Endothelial cell of umbilical vein (primary cell): ENCODE measurements at regions not wholly inside any gene's neighbourhood (a gene's known extent, or its start where the extent isn't known, plus 50 kb on each side); places are given as distances from the start of the nearest gene placed in this dataset.

Experiments
- BruUV-seq: library from RNA; stranded (reverse); fragments of 400-500 nt; replicated peaks from 2 replicates; lab custom pipeline; 2021; lab: Mats Ljungman, UMichigan
- CTCF ChIA-PET: fragments of 300-600, 350-600 bp; sonication (Branson Sonifier 250); formaldehyde crosslinking; loops from one replicate; lab custom pipeline; 2021; ENCODE audit warnings: antibody characterized with exemption, inconsistent platforms; lab: Charles Lee
- POLR2A ChIA-PET: fragments of 300-600, 350-600 bp; sonication (Branson Sonifier 250); formaldehyde crosslinking; loops from one replicate; lab custom pipeline; 2021; ENCODE audit warnings: antibody characterized with exemption, inconsistent platforms; lab: Charles Lee
- DNase-seq: peaks from one replicate; pipeline ENCODE4 v3.0.0-alpha.2; 2011; ENCODE audit warnings: low read depth, low spot score
- FAIRE-seq: peaks from 2 replicates; lab custom pipeline; 2011; peaks lifted over from hg19 to GRCh38; lab: Jason Lieb, UNC
- H2AFZ ChIP-seq: 2 replicates; pipeline ENCODE4 v1.6.0; 2012; ENCODE audit warnings: low read depth, low read length, control low read depth, inconsistent platforms
- H3K27ac ChIP-seq: 2 replicates; pipeline ENCODE4 v1.5.1; 2011; ENCODE audit warnings: low read depth, mild to moderate bottlenecking, control low read depth, low read length, moderate library complexity; ENCODE audit not compliant: insufficient read depth
- H3K27me3 ChIP-seq, 2 experiments: 2 replicates each; pipeline versions ENCODE4 v1.6.0 to v1.6.1; 2011; ENCODE audit warnings: low read length in 2 of 2, mixed read lengths in 1 of 2; ENCODE audit not compliant: control insufficient read depth in 2 of 2, insufficient read depth in 2 of 2
- H3K36me3 ChIP-seq, 2 experiments: 2 replicates in 1 of 2; 3 replicates in 1 of 2; pipeline ENCODE4 v1.5.1; 2011; ENCODE audit warnings: low read length in 2 of 2, mild to moderate bottlenecking in 1 of 2, moderate library complexity in 1 of 2; ENCODE audit not compliant: control insufficient read depth in 2 of 2, insufficient read depth in 2 of 2; ENCODE audit errors: extremely low read depth in 1 of 2
- H3K4me1 ChIP-seq: 3 replicates; pipeline ENCODE4 v1.5.1; 2011; ENCODE audit warnings: mild to moderate bottlenecking, low read length; ENCODE audit not compliant: control insufficient read depth, insufficient read depth; ENCODE audit errors: extremely low read depth
- H3K4me2 ChIP-seq: 2 replicates; pipeline ENCODE4 v1.6.1; 2011; ENCODE audit warnings: low read length, control low read depth, mixed read lengths; ENCODE audit not compliant: insufficient read depth
- H3K4me3 ChIP-seq, 3 experiments: fragments of 200-600 bp in 1 of 3; sonication (generic), shearing (Covaris generic) in 1 of 3; replicated peaks in 1 of 3; 2 replicates each; pipeline ENCODE4 v1.5.1; 2011 to 2016; ENCODE audit warnings: control low read depth in 3 of 3, low read length in 3 of 3, mild to moderate bottlenecking in 2 of 3, inconsistent platforms in 1 of 3, low read depth in 1 of 3, moderate library complexity in 1 of 3; ENCODE audit not compliant: insufficient read depth in 1 of 3
- H3K79me2 ChIP-seq: 2 replicates; pipeline ENCODE4 v1.6.0; 2012; ENCODE audit warnings: low read length, inconsistent platforms; ENCODE audit not compliant: control insufficient read depth, insufficient read depth
- H3K9ac ChIP-seq: replicated peaks from 2 replicates; pipeline ENCODE3; 2011; ENCODE audit warnings: low read length, control low read depth; ENCODE audit not compliant: insufficient read depth; ENCODE audit errors: extremely low read depth
- H3K9me1 ChIP-seq: replicated peaks from 3 replicates; pipeline ENCODE4 v1.6.0; 2011; ENCODE audit warnings: mild to moderate bottlenecking, low read length; ENCODE audit not compliant: control insufficient read depth, insufficient read depth; ENCODE audit errors: extremely low read depth
- H3K9me3 ChIP-seq: replicated peaks from 2 replicates; pipeline ENCODE4 v1.5.1; 2012; ENCODE audit warnings: low read length, inconsistent platforms; ENCODE audit not compliant: control insufficient read depth, insufficient read depth
- H4K20me1 ChIP-seq: replicated peaks from 2 replicates; pipeline ENCODE3; 2011; ENCODE audit warnings: mild to moderate bottlenecking, low read length; ENCODE audit not compliant: control insufficient read depth, insufficient read depth; ENCODE audit errors: extremely low read depth
- CTCF ChIP-seq, 2 donors: IDR thresholded peaks; 1 replicate in 1 of 2; 2 replicates in 1 of 2; pipeline ENCODE4 v1.5.1; 2011; ENCODE audit warnings: low read length in 2 of 2, mild to moderate bottlenecking in 2 of 2, moderate library complexity in 2 of 2, control low read depth in 1 of 2, inconsistent platforms in 1 of 2, low read depth in 1 of 2; ENCODE audit not compliant: insufficient read depth in 1 of 2; ENCODE audit errors: extremely low read depth in 1 of 2
- EZH2 ChIP-seq: IDR thresholded peaks from 2 replicates; pipeline ENCODE4 v1.6.1; 2012; ENCODE audit warnings: borderline replicate concordance, low read depth, mild to moderate bottlenecking, moderate library complexity, low read length, inconsistent platforms; ENCODE audit not compliant: severe bottlenecking
- FOS ChIP-seq: IDR thresholded peaks from 2 replicates; pipeline ENCODE4 v1.6.1; 2011; ENCODE audit warnings: mild to moderate bottlenecking, low read length, moderate library complexity, borderline replicate concordance; ENCODE audit not compliant: insufficient read depth
- GATA2 ChIP-seq: IDR thresholded peaks from 2 replicates; pipeline ENCODE4 v1.7.0; 2011; ENCODE audit warnings: low read depth, mild to moderate bottlenecking, moderate library complexity, mixed read lengths, low read length; ENCODE audit not compliant: insufficient read length, insufficient read depth
- JUN ChIP-seq: IDR thresholded peaks from 2 replicates; pipeline ENCODE4 v1.6.1; 2011; ENCODE audit warnings: borderline replicate concordance, low read depth; ENCODE audit not compliant: insufficient read length, insufficient read depth
- MAX ChIP-seq: IDR thresholded peaks from 2 replicates; pipeline ENCODE4 v1.6.1; 2011; ENCODE audit not compliant: insufficient read depth, insufficient read length
- MYC ChIP-seq: IDR thresholded peaks from one replicate; pipeline ENCODE4 v1.6.1; 2011; ENCODE audit warnings: mild to moderate bottlenecking, low read depth, low read length
- POLR2A ChIP-seq: IDR thresholded peaks from 2 replicates; pipeline ENCODE4 v1.6.1; 2012; ENCODE audit warnings: low read depth, mild to moderate bottlenecking, control low read depth, low read length
- POLR2AphosphoS5 ChIP-seq: IDR thresholded peaks from 2 replicates; pipeline ENCODE4 v1.6.1; 2012; ENCODE audit warnings: low read depth, mild to moderate bottlenecking, control low read depth, low read length, moderate library complexity; ENCODE audit not compliant: insufficient read depth
- dilution Hi-C: fragments of 300-500 bp; cut with MboI; formaldehyde crosslinking; loops from one replicate; pipeline ENCODE4 v1.15.0; 2019; ENCODE audit warnings: low sequenced_read_pairs; ENCODE audit not compliant: extremely low pct_ligation_motif_present
- intact Hi-C: fragments of 100-400 bp; cut with micrococcal nuclease; formaldehyde crosslinking; loops from one replicate; pipeline ENCODE4 v1.10.0; 2022

GRCh38 chr4:31192341-31192740 is 472.2 kb downstream of the PCDH7 start:
- no peaks in the 10 kb centered on the region for H3K4me1 ChIP-seq
- no peak overlapping the region for H3K9ac ChIP-seq
- H3K27me3 ChIP-seq, result no peaks in the 10 kb centered on the region
- H3K27ac ChIP-seq, result no peak overlapping the region
- ChIA-PET POLR2A (no interaction called here), CTCF (no interaction called here)
- H3K36me3 ChIP-seq, result no peaks in the 10 kb centered on the region
- no TSS peak for BruUV-seq
- H3K4me3 ChIP-seq, result no peak overlapping the region
- no peak for TF ChIP-seq FOS
- TF ChIP-seq CTCF (IDR thresholded peaks at IDR 0.05; ENCODE audit: extremely low read depth in 1 of 2, insufficient read depth in 1 of 2, low read depth in 1 of 2, low read length in 2 of 2), result no peak
- no peak for TF ChIP-seq EZH2
- no peak for TF ChIP-seq JUN
- TF ChIP-seq POLR2AphosphoS5, result no peak
- no peak for TF ChIP-seq POLR2A
- TF ChIP-seq GATA2, result no peak
- no peak for TF ChIP-seq MAX
- no peak for TF ChIP-seq MYC
- dilution Hi-C loops, result no loop called here
- FAIRE-seq, result no peak
- no peaks in the 10 kb centered on the region for H3K9me1 ChIP-seq
- no peak for DNase-seq
- no peak overlapping the region for H2AFZ ChIP-seq
- intact Hi-C loops, result no loop called here
- H4K20me1 ChIP-seq, result no peaks in the 10 kb centered on the region
- H3K79me2 ChIP-seq, result no peaks in the 10 kb centered on the region
- H3K9me3 ChIP-seq, result no peaks in the 10 kb centered on the region
- H3K4me2 ChIP-seq, result no peak overlapping the region
